K562 (cell line): ENCODE measurements at regions not wholly inside any gene's neighbourhood (a gene's known extent, or its start where the extent isn't known, plus 50 kb on each side); places are given as distances from the start of the nearest gene placed in this dataset.

ENCODE experiments used
- ATAC-seq: fragments of 200-7000 bp; cut with Tn5 transposase; 3 replicates; pipeline ENCODE4 v1.9.1; 2020; ENCODE audit warnings: moderate library complexity
- BruUV-seq: library from RNA; stranded (reverse); fragments of 400-500 nt; replicated peaks from 2 replicates; lab custom pipeline; 2021; lab: Mats Ljungman, UMichigan
- CTCF ChIA-PET: fragments of 300-600 bp; formaldehyde crosslinking; extraction: SDS; loops from one replicate; lab custom pipeline; 2021; ENCODE audit warnings: low intra/inter-chr PET ratio; lab: Yijun Ruan, JAX
- POLR2A ChIA-PET: fragments of 300-600, 350-650 bp; sonication (Branson Sonifier 250); formaldehyde crosslinking; extraction: SDS; loops from one replicate; lab custom pipeline; 2021; ENCODE audit warnings: antibody characterized with exemption, inconsistent platforms; lab: Yijun Ruan, JAX
- DNase-seq, 4 experiments: peaks; one replicate each; pipeline versions ENCODE4 v3.0.0 to v3.0.0-alpha.2; 2011 to 2018; ENCODE audit warnings: low spot score in 3 of 4, mixed read lengths in 3 of 4; ENCODE audit errors: extremely low read depth in 1 of 4
- FAIRE-seq: peaks from 2 replicates; lab custom pipeline; 2011; peaks lifted over from hg19 to GRCh38; lab: Jason Lieb, UNC
- H2AFZ ChIP-seq: 2 replicates; pipeline ENCODE4 v1.6.0; 2011; ENCODE audit warnings: low read depth, low read length, control low read depth, inconsistent platforms
- H3K27ac ChIP-seq: fragments of 200-600 bp; 3 replicates; pipeline ENCODE4 v1.8.0; 2011; ENCODE audit warnings: low read depth, mild to moderate bottlenecking, control low read depth, inconsistent platforms, low read length, moderate library complexity, mixed read lengths; ENCODE audit errors: extremely low read depth
- H3K27me3 ChIP-seq, 2 experiments: fragments of 300-600 bp in 1 of 2; 2 replicates in 1 of 2; 3 replicates in 1 of 2; pipeline versions ENCODE4 v1.6.0 to v1.8.0; 2011; ENCODE audit warnings: inconsistent platforms in 2 of 2, low read length in 2 of 2, mild to moderate bottlenecking in 1 of 2, mixed read lengths in 1 of 2, moderate library complexity in 1 of 2; ENCODE audit not compliant: control insufficient read depth in 2 of 2, insufficient read depth in 2 of 2
- H3K36me3 ChIP-seq: fragments of 300-600 bp; 3 replicates; pipeline ENCODE4 v1.8.0; 2011; ENCODE audit warnings: mild to moderate bottlenecking, low read length, inconsistent platforms; ENCODE audit not compliant: control insufficient read depth, insufficient read depth
- H3K4me1 ChIP-seq, 2 experiments: fragments of 200-600 bp in 1 of 2; replicated peaks in 1 of 2; 2 replicates in 1 of 2; 3 replicates in 1 of 2; pipeline versions ENCODE4 v1.5.1 to v1.8.0; 2011; ENCODE audit warnings: inconsistent platforms in 2 of 2, low read length in 2 of 2, mild to moderate bottlenecking in 1 of 2, mixed read lengths in 1 of 2, moderate library complexity in 1 of 2; ENCODE audit not compliant: control insufficient read depth in 2 of 2, insufficient read depth in 2 of 2
- H3K4me2 ChIP-seq: 2 replicates; pipeline ENCODE4 v1.6.1; 2011; ENCODE audit warnings: low read length, control low read depth, inconsistent platforms, mixed read lengths; ENCODE audit not compliant: insufficient read depth
- H3K4me3 ChIP-seq: fragments of 200-600 bp; sonication (generic), shearing (Covaris generic); 2 replicates; pipeline ENCODE4 v1.5.1; 2016; ENCODE audit warnings: control low read depth, inconsistent platforms
- H3K79me2 ChIP-seq: fragments of 200-600 bp; 3 replicates; pipeline ENCODE4 v1.8.0; 2011; ENCODE audit warnings: low read length, inconsistent platforms; ENCODE audit not compliant: control insufficient read depth, insufficient read depth
- H3K9ac ChIP-seq, 2 experiments: 2 replicates each; pipeline versions ENCODE4 v1.6.0 to v1.6.1; 2011; ENCODE audit warnings: low read depth in 2 of 2, low read length in 2 of 2, control low read depth in 1 of 2, inconsistent platforms in 1 of 2, mild to moderate bottlenecking in 1 of 2, mixed read lengths in 1 of 2; ENCODE audit not compliant: insufficient read depth in 1 of 2
- H3K9me1 ChIP-seq: one replicate; pipeline ENCODE4 v1.6.0; 2011; ENCODE audit warnings: inconsistent platforms, mild to moderate bottlenecking, low read length, moderate library complexity; ENCODE audit not compliant: control insufficient read depth, insufficient read depth
- H3K9me3 ChIP-seq: replicated peaks from 2 replicates; pipeline ENCODE4 v1.5.1; 2011; ENCODE audit warnings: low read depth, low read length, inconsistent platforms; ENCODE audit not compliant: control insufficient read depth, insufficient read depth
- H4K20me1 ChIP-seq: replicated peaks from 2 replicates; pipeline ENCODE4 v1.6.1; 2011; ENCODE audit warnings: low read length, inconsistent platforms, mixed read lengths; ENCODE audit not compliant: control insufficient read depth, insufficient read depth
- ARID2 ChIP-seq: fragments of 450-650 bp; IDR thresholded peaks from 2 replicates; pipeline ENCODE4 v1.6.1; 2017; ENCODE audit warnings: antibody characterized with exemption, mild to moderate bottlenecking
- ETV6 ChIP-seq, 3 experiments: fragments of 150-350 bp in 1 of 3; sonication (generic) in 1 of 3; formaldehyde crosslinking in 1 of 3; IDR thresholded peaks; 2 replicates each; pipeline versions ENCODE4 v1.6.1 to v1.8.0; 2014 to 2022; ENCODE audit warnings: borderline replicate concordance in 2 of 3, low read depth in 2 of 3, antibody characterized with exemption in 1 of 3, low read length in 1 of 3, mild to moderate bottlenecking in 1 of 3, missing genetic modification reagents in 1 of 3
- GABPA ChIP-seq: fragments of 200-800 bp; sonication (Bioruptor generic); conservative IDR thresholded peaks from 2 replicates; pipeline ENCODE4 v1.6.1; 2016; ENCODE audit warnings: low read depth, missing genetic modification characterization, missing compliant biosample characterization
- MAX ChIP-seq: sonication (generic); formaldehyde crosslinking; IDR thresholded peaks from 2 replicates; pipeline ENCODE4 v1.9.0; 2022; ENCODE audit warnings: mild to moderate bottlenecking, missing genetic modification reagents
- NFXL1 ChIP-seq: fragments of 450-650 bp; formaldehyde crosslinking; IDR thresholded peaks from 2 replicates; pipeline ENCODE4 v1.4.0; 2021; ENCODE audit warnings: mild to moderate bottlenecking
- PHB2 ChIP-seq: fragments of 450-650 bp; IDR thresholded peaks from 2 replicates; pipeline ENCODE4 v1.6.1; 2017; ENCODE audit warnings: low read depth
- POLR3A ChIP-seq: IDR thresholded peaks from 2 replicates; pipeline ENCODE4 v1.6.1; 2011; ENCODE audit warnings: borderline replicate concordance, mild to moderate bottlenecking, moderate library complexity; ENCODE audit not compliant: insufficient read length, insufficient read depth; ENCODE audit errors: extremely low read depth
- WGBS: fragments of 100-300 bp; shearing (Covaris generic); methylation state at CpG from one replicate; pipeline ENCODE4 v1.1.6; 2016; ENCODE audit warnings: low coverage, mixed read lengths; ENCODE audit not compliant: insufficient coverage; ENCODE audit errors: missing lambda C conversion rate; 5-methylcytosine and 5-hydroxymethylcytosine counted together
- in situ Hi-C: fragments of 300-500 bp; cut with MboI; formaldehyde crosslinking; loops from 4 replicates; pipeline ENCODE4 v1.15.0; 2018; ENCODE audit warnings: inconsistent platforms, mixed read lengths
- intact Hi-C: fragments of 100-400 bp; cut with micrococcal nuclease; formaldehyde crosslinking; loops from 2 replicates; pipeline ENCODE4 v1.14.2; 2022

DNA sequence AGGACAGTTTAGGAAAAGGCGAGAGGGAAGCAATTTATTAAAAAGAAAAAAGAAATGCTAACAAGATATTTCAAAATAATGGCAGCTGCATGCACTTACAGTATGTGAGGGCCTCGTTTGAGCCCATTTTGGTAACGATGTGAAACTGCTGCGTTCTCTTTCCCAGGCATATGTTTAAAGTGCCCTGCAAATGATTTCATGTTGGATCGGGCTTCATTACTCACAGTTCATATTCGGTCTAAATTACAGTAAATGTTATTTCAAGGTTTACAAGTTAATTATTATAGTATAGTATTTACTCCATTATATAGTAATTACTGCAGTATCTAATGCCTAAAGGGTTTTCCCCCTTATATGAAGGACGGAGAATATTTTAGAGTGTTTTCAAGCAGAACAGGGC is 679.1 kb downstream of the BCL11A start:
- Histone ChIP-seq H3K4me1 (no peaks in the 10 kb centered on the region), H2AFZ (no peak overlapping the region), H3K9me1 (no peaks in the 10 kb centered on the region), H3K27ac (no peak overlapping the region), H3K36me3 (no peaks in the 10 kb centered on the region), H3K27me3 (no peaks in the 10 kb centered on the region), H3K4me2 (no peak overlapping the region), H4K20me1 (no peaks in the 10 kb centered on the region; the same call in 1 of the 2 replicates), H3K4me3 (no peak overlapping the region), H3K9ac (no peak overlapping the region), H3K9me3 (no peaks in the 10 kb centered on the region), H3K79me2 (no peaks in the 10 kb centered on the region)
- FAIRE-seq (no peak), DNase-seq (no peak), ATAC-seq (no peak)
- ChIA-PET POLR2A (no interaction called here), CTCF (no interaction called here)
- in situ Hi-C loops = no loop called here
- WGBS = 0% methylated on average over 7 of the region's 7 CpGs
- BruUV-seq = no TSS peak
- TF ChIP-seq PHB2 = no peak
- no peak for TF ChIP-seq MAX (CRISPR knock-in tag)
- TF ChIP-seq ARID2 = no peak
- TF ChIP-seq NFXL1 (CRISPR knock-in tag) = no peak
- TF ChIP-seq ETV6 (IDR thresholded peaks at IDR 0.05; ENCODE audit: borderline replicate concordance in 1 of 2, low read depth in 2 of 2, low read length in 1 of 2) = no peak
- no peak for TF ChIP-seq ETV6 (CRISPR knock-in tag; IDR thresholded peaks at IDR 0.05; ENCODE audit: borderline replicate concordance)
- no peak for TF ChIP-seq GABPA (tag)
- TF ChIP-seq POLR3A = no peak
- intact Hi-C loops = no loop called here
